HEK293 (cell line): ENCODE measurements at regions not wholly inside any gene's neighbourhood (a gene's known extent, or its start where the extent isn't known, plus 50 kb on each side); places are given as distances from the start of the nearest gene placed in this dataset.

Experiments
- CTCF ChIP-seq: fragments of 450-650 bp; formaldehyde crosslinking; IDR thresholded peaks from 2 replicates; pipeline ENCODE4 v1.5.1; 2016; ENCODE audit warnings: missing biosample characterization, missing genetic modification characterization
- KLF9 ChIP-seq: fragments of 450-650 bp; formaldehyde crosslinking; IDR thresholded peaks from 2 replicates; pipeline ENCODE4 v1.5.1; 2016; ENCODE audit warnings: missing biosample characterization, missing genetic modification characterization, low read depth
- SCRT1 ChIP-seq: fragments of 450-650 bp; formaldehyde crosslinking; IDR thresholded peaks from 2 replicates; pipeline ENCODE4 v1.5.1; 2016; ENCODE audit warnings: missing biosample characterization, missing genetic modification characterization, borderline replicate concordance
- YY1 ChIP-seq: fragments of 450-650 bp; formaldehyde crosslinking; IDR thresholded peaks from 2 replicates; pipeline ENCODE4 v1.5.1; 2018; ENCODE audit warnings: missing biosample characterization, missing genetic modification characterization
- ZBTB17 ChIP-seq: fragments of 450-650 bp; formaldehyde crosslinking; IDR thresholded peaks from 2 replicates; pipeline ENCODE4 v1.5.1; 2016; ENCODE audit warnings: missing biosample characterization, missing genetic modification characterization
- ZNF24 ChIP-seq: fragments of 450-650 bp; formaldehyde crosslinking; IDR thresholded peaks from 2 replicates; pipeline ENCODE4 v1.5.1; 2016; ENCODE audit warnings: missing biosample characterization, missing genetic modification characterization
- ZNF248 ChIP-seq: fragments of 450-650 bp; formaldehyde crosslinking; IDR thresholded peaks from 2 replicates; pipeline ENCODE4 v1.5.1; 2017; ENCODE audit warnings: missing biosample characterization, missing genetic modification characterization
- ZNF311 ChIP-seq: fragments of 450-650 bp; formaldehyde crosslinking; IDR thresholded peaks from 2 replicates; pipeline ENCODE4 v1.5.1; 2017; ENCODE audit warnings: missing biosample characterization, missing genetic modification characterization, borderline replicate concordance
- ZNF777 ChIP-seq: fragments of 450-650 bp; formaldehyde crosslinking; IDR thresholded peaks from 2 replicates; pipeline ENCODE4 v1.5.1; 2017; ENCODE audit warnings: missing biosample characterization, missing genetic modification characterization, borderline replicate concordance

DNA sequence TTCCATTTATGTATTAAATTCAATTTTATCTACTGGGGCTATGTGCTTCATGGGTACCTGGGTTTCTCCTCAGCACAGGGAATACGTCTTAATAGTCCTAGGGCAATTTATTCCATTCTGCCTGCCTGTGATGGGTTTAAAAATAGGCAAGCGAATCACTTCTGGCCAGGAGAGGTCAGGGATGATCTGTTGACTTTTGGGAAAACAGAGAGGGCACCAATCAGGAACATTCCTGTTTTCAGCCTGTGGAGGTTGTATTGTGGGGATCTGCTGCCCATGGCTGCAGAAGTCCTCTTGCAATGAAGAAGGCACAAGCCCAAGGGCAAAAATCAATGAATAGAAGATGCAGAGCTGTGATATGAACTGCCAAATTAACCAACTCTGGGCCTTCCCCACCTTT is 303.1 kb downstream of the CTH start:
- no peak for TF ChIP-seq SCRT1
- TF ChIP-seq ZNF777: no peak
- no peak for TF ChIP-seq ZBTB17 (tag by site-specific recombination)
- TF ChIP-seq KLF9 (tag by site-specific recombination): no peak
- no peak for TF ChIP-seq CTCF (tag by site-specific recombination)
- no peak for TF ChIP-seq ZNF24 (tag by site-specific recombination)
- no peak for TF ChIP-seq ZNF248 (tag by site-specific recombination)
- TF ChIP-seq YY1 (tag by site-specific recombination): no peak
- no peak for TF ChIP-seq ZNF311 (tag by site-specific recombination)
